ENCODE measurements at regions not wholly inside any gene's neighbourhood (a gene's known extent, or its start where the extent isn't known, plus 50 kb on each side); places are given as distances from the start of the nearest gene placed in this dataset.

DNA sequence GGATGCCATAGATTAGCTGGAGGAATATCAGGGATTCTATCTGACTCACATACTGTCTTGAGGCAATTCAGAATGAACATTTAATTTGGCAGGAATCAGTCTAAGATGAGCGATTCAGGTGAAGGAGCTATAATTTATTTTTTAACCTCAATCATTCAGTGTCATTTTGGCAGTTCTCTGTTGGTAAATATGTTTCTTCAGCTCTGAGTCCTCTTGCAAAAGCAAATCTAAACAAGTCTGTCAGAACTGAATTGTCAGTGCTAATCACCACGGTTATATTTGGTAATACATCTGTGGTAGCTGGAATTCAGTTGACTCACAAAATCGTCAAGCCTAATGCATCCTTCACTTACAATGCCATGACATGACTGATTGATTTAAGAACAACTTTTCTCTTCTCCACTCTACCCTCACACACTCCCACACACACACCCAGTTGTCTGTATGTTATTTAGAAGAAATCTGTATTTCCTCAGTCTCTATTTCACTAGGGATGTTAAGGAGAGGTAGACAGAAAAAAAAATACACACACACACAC, 516.6 kb upstream of the NXPH2 start:
- Histone ChIP-seq H3K4me1 (ENCODE audit: insufficient read depth, low read length, poor library complexity, severe bottlenecking) (no peaks in the 10 kb centered on the region), H3K4me2 (ENCODE audit: low read depth, low read length, poor library complexity, severe bottlenecking) (no peak overlapping the region), H3F3A (ENCODE audit: low read depth) (no peaks in the 10 kb centered on the region), H3K9me3 (ENCODE audit: insufficient read depth, low read depth, low read length) (no peaks in the 10 kb centered on the region), H3K4me3 (ENCODE audit: low read length, poor library complexity, severe bottlenecking) (no peak overlapping the region), H2AFZ (ENCODE audit: low read length) (no peak overlapping the region), H4K20me1 (ENCODE audit: insufficient read depth, low read length, poor library complexity, severe bottlenecking) (no peaks in the 10 kb centered on the region), H3K36me3 (ENCODE audit: insufficient read depth, low read length) (no peaks in the 10 kb centered on the region), H3K27me3 (ENCODE audit: insufficient read depth, low read length, poor library complexity, severe bottlenecking) (no peaks in the 10 kb centered on the region), H3K79me2 (ENCODE audit: insufficient read depth, low read length) (no peaks in the 10 kb centered on the region), H3K9me2 (replicated peaks; ENCODE audit: low read depth, low read length) (no peaks in the 10 kb centered on the region), H3K9ac (ENCODE audit: low read depth, low read length, poor library complexity, severe bottlenecking) (no peak overlapping the region)
- no peak for TF ChIP-seq EZH2phosphoT487 (IDR thresholded peaks at IDR 0.05; ENCODE audit: borderline replicate concordance)
- TF ChIP-seq, protein P1, sequence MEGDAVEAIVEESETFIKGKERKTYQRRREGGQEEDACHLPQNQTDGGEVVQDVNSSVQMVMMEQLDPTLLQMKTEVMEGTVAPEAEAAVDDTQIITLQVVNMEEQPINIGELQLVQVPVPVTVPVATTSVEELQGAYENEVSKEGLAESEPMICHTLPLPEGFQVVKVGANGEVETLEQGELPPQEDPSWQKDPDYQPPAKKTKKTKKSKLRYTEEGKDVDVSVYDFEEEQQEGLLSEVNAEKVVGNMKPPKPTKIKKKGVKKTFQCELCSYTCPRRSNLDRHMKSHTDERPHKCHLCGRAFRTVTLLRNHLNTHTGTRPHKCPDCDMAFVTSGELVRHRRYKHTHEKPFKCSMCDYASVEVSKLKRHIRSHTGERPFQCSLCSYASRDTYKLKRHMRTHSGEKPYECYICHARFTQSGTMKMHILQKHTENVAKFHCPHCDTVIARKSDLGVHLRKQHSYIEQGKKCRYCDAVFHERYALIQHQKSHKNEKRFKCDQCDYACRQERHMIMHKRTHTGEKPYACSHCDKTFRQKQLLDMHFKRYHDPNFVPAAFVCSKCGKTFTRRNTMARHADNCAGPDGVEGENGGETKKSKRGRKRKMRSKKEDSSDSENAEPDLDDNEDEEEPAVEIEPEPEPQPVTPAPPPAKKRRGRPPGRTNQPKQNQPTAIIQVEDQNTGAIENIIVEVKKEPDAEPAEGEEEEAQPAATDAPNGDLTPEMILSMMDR (conservative IDR thresholded peaks at IDR 0.05; ENCODE audit: low read length) = no peak

DNA sequence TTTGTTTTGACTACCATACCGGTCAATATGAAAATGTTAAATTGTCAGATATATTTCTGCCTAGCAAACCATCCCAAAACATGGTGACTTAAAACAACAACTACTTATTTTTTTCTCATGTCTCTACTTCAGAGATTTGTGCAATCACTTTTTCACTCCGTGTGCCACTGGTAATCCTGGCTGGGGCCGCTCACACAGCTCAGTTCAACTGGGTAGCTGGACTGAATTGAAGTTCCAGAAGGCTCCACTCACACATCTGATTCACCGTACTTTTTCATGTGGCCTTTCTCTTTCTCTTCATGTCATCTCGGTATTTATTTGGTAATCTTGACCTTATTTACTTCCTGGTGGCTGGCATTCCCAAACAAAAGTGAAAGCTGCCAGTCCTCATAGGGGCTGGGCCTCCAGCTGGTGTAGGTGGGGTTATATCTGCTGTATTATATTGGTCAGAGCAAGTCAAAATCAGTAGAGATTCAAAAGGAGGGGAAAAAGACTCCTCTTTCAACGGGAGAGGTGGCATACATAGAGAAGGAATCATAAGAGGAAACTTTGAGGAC, 513.9 kb upstream of the NXPH2 start:
- H3K9me3 ChIP-seq (ENCODE audit: insufficient read depth, low read depth, low read length) = no peaks in the 10 kb centered on the region
- H3K4me1 ChIP-seq (ENCODE audit: insufficient read depth, low read length, poor library complexity, severe bottlenecking) = no peaks in the 10 kb centered on the region
- no peak overlapping the region for H3K4me2 ChIP-seq (ENCODE audit: low read depth, low read length, poor library complexity, severe bottlenecking)
- H3K36me3 ChIP-seq (ENCODE audit: insufficient read depth, low read length) = no peaks in the 10 kb centered on the region
- no peaks in the 10 kb centered on the region for H3K79me2 ChIP-seq (ENCODE audit: insufficient read depth, low read length)
- no peak overlapping the region for H2AFZ ChIP-seq (ENCODE audit: low read length)
- H3K4me3 ChIP-seq (ENCODE audit: low read length, poor library complexity, severe bottlenecking) = no peak overlapping the region
- no peaks in the 10 kb centered on the region for H4K20me1 ChIP-seq (ENCODE audit: insufficient read depth, low read length, poor library complexity, severe bottlenecking)
- H3F3A ChIP-seq (ENCODE audit: low read depth) = no peaks in the 10 kb centered on the region
- H3K9me2 ChIP-seq (replicated peaks; ENCODE audit: low read depth, low read length) = no peaks in the 10 kb centered on the region
- no peak overlapping the region for H3K9ac ChIP-seq (ENCODE audit: low read depth, low read length, poor library complexity, severe bottlenecking)
- H3K27me3 ChIP-seq (ENCODE audit: insufficient read depth, low read length, poor library complexity, severe bottlenecking) = no peaks in the 10 kb centered on the region
- TF ChIP-seq EZH2phosphoT487 (IDR thresholded peaks at IDR 0.05; ENCODE audit: borderline replicate concordance) = no peak
- TF ChIP-seq, protein P1 (conservative IDR thresholded peaks at IDR 0.05; ENCODE audit: low read length) = no peak

DNA sequence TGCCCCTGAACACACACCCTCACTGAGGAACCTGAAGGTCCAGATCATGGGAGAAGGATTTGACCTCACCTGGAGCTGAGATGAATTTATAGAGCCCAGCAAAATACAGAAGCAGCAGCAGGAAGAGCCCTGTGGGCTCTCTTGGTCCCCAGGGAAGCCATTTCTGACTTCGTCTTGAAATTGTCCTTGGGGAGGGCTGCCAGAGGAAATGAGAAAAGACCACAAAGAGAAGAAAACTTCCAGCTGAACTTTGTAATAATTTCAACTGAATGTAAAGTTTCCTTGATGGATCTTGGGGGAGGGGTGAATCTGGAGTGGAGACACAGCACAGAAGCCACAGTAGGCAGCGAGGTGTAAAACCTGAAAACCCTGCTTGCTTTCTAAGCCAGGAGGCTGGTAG, 500.9 kb upstream of the NXPH2 start:
- Histone ChIP-seq H3K4me3 (ENCODE audit: low read length, poor library complexity, severe bottlenecking) (no peak overlapping the region), H3K79me2 (ENCODE audit: insufficient read depth, low read length) (no peaks in the 10 kb centered on the region), H3K9me3 (ENCODE audit: insufficient read depth, low read depth, low read length) (no peaks in the 10 kb centered on the region), H3K27me3 (ENCODE audit: insufficient read depth, low read length, poor library complexity, severe bottlenecking) (no peaks in the 10 kb centered on the region), H3K9ac (ENCODE audit: low read depth, low read length, poor library complexity, severe bottlenecking) (no peak overlapping the region), H3K4me1 (ENCODE audit: insufficient read depth, low read length, poor library complexity, severe bottlenecking) (no peaks in the 10 kb centered on the region), H3K4me2 (ENCODE audit: low read depth, low read length, poor library complexity, severe bottlenecking) (no peak overlapping the region), H3F3A (ENCODE audit: low read depth) (no peaks in the 10 kb centered on the region), H3K36me3 (ENCODE audit: insufficient read depth, low read length) (no peaks in the 10 kb centered on the region), H4K20me1 (ENCODE audit: insufficient read depth, low read length, poor library complexity, severe bottlenecking) (no peaks in the 10 kb centered on the region), H2AFZ (ENCODE audit: low read length) (no peak overlapping the region), H3K9me2 (replicated peaks; ENCODE audit: low read depth, low read length) (no peaks in the 10 kb centered on the region)
- no peak for TF ChIP-seq EZH2phosphoT487 (IDR thresholded peaks at IDR 0.05; ENCODE audit: borderline replicate concordance)
- TF ChIP-seq, protein P1 (conservative IDR thresholded peaks at IDR 0.05; ENCODE audit: low read length) = no peak
